T-cell (primary cell): ENCODE measurements at regions not wholly inside any gene's neighbourhood (a gene's known extent, or its start where the extent isn't known, plus 50 kb on each side); places are given as distances from the start of the nearest gene placed in this dataset.
"Not testable (repeated sequence)": the region's sequence is repeated elsewhere in the genome, so short reads cannot be mapped to it uniquely, and the experiment has no call there.

ENCODE experiments used
- ATAC-seq, 4 experiments: fragments of 200-7000 bp in 3 of 4; fragments of 150-1000 bp in 1 of 4; cut with Tn5 transposase; replicated peaks in 1 of 4; 1 replicate in 3 of 4; 2 replicates in 1 of 4; pipeline ENCODE4 v1.10.0; 2021; ENCODE audit warnings: moderate library complexity in 3 of 4, mild to moderate bottlenecking in 2 of 4, moderate number of reproducible peaks in 1 of 4
- CTCF ChIA-PET, 2 donors: fragments of 300-600 bp; sonication (Branson Sonifier 250); formaldehyde crosslinking; loops; one replicate each; lab custom pipeline; 2022; ENCODE audit warnings: antibody characterized with exemption in 2 of 2; lab: Charles Lee
- POLR2A ChIA-PET, 2 donors: fragments of 300-600 bp; sonication (Branson Sonifier 250); formaldehyde crosslinking; loops; one replicate each; lab custom pipeline; 2022; ENCODE audit warnings: antibody characterized with exemption in 2 of 2; lab: Charles Lee
- DNase-seq, 35 experiments: peaks; one replicate each; pipeline versions ENCODE4 v3.0.0 to v3.0.0-alpha.2; 2013 to 2023
- H3K27ac ChIP-seq: one replicate; pipeline ENCODE4 v1.5.1; 2013; ENCODE audit warnings: low read length
- H3K27me3 ChIP-seq, 2 experiments: replicated peaks in 1 of 2; 1 replicate in 1 of 2; 2 replicates in 1 of 2; pipeline versions ENCODE4 v1.6.1 to v1.7.0; 2013; ENCODE audit warnings: low read length in 1 of 2, mixed read lengths in 1 of 2; ENCODE audit not compliant: control insufficient read depth in 2 of 2, insufficient read depth in 2 of 2; ENCODE audit errors: extremely low read depth in 1 of 2
- H3K36me3 ChIP-seq, 2 donors: 1 replicate in 1 of 2; 2 replicates in 1 of 2; pipeline versions ENCODE4 v1.6.1 to v1.7.0; 2013; ENCODE audit warnings: low read length in 1 of 2; ENCODE audit not compliant: control insufficient read depth in 2 of 2, insufficient read depth in 1 of 2; ENCODE audit errors: extremely low read depth in 1 of 2
- H3K4me1 ChIP-seq, 2 experiments: 1 replicate in 1 of 2; 2 replicates in 1 of 2; pipeline versions ENCODE4 v1.6.1 to v1.7.0; 2013; ENCODE audit warnings: low read length in 2 of 2, mixed read lengths in 1 of 2; ENCODE audit not compliant: insufficient read depth in 2 of 2, control insufficient read depth in 1 of 2; ENCODE audit errors: extremely low read depth in 1 of 2
- H3K4me3 ChIP-seq, 2 donors: 1 replicate in 1 of 2; 2 replicates in 1 of 2; pipeline versions ENCODE4 v1.5.1 to v1.7.0; 2013; ENCODE audit warnings: mild to moderate bottlenecking in 2 of 2, low read length in 1 of 2, moderate library complexity in 1 of 2; ENCODE audit not compliant: control insufficient read depth in 1 of 2; ENCODE audit errors: extremely low read depth in 1 of 2
- H3K9me3 ChIP-seq: 2 replicates; pipeline ENCODE4 v1.7.0; 2013
- H3K27ac Mint-ChIP-seq, 2 donors: one replicate each; pipeline ENCODE4 v1.8.0; 2020 to 2021; ENCODE audit warnings: mild to moderate bottlenecking in 2 of 2, mixed read lengths in 2 of 2
- H3K27me3 Mint-ChIP-seq, 2 donors: one replicate each; pipeline ENCODE4 v1.8.0; 2021 to 2022; ENCODE audit warnings: mixed read lengths in 2 of 2
- H3K36me3 Mint-ChIP-seq: one replicate; pipeline ENCODE4 v1.8.0; 2021; ENCODE audit warnings: mixed read lengths
- H3K4me1 Mint-ChIP-seq, 3 donors: one replicate each; pipeline ENCODE4 v1.8.0; 2020 to 2022; ENCODE audit warnings: mixed read lengths in 3 of 3, mild to moderate bottlenecking in 1 of 3
- H3K4me3 Mint-ChIP-seq, 3 donors: one replicate each; pipeline ENCODE4 v1.8.0; 2020 to 2022; ENCODE audit warnings: mild to moderate bottlenecking in 3 of 3, mixed read lengths in 3 of 3, moderate library complexity in 3 of 3
- H3K9me3 Mint-ChIP-seq, 3 donors: one replicate each; pipeline ENCODE4 v1.8.0; 2020 to 2022; ENCODE audit warnings: mixed read lengths in 3 of 3
- WGBS: methylation state at CpG from one replicate; pipeline ENCODE4 v1.1.5; 2013; ENCODE audit warnings: missing lambda C conversion rate; ENCODE audit not compliant: insufficient coverage; 5-methylcytosine and 5-hydroxymethylcytosine counted together

DNA sequence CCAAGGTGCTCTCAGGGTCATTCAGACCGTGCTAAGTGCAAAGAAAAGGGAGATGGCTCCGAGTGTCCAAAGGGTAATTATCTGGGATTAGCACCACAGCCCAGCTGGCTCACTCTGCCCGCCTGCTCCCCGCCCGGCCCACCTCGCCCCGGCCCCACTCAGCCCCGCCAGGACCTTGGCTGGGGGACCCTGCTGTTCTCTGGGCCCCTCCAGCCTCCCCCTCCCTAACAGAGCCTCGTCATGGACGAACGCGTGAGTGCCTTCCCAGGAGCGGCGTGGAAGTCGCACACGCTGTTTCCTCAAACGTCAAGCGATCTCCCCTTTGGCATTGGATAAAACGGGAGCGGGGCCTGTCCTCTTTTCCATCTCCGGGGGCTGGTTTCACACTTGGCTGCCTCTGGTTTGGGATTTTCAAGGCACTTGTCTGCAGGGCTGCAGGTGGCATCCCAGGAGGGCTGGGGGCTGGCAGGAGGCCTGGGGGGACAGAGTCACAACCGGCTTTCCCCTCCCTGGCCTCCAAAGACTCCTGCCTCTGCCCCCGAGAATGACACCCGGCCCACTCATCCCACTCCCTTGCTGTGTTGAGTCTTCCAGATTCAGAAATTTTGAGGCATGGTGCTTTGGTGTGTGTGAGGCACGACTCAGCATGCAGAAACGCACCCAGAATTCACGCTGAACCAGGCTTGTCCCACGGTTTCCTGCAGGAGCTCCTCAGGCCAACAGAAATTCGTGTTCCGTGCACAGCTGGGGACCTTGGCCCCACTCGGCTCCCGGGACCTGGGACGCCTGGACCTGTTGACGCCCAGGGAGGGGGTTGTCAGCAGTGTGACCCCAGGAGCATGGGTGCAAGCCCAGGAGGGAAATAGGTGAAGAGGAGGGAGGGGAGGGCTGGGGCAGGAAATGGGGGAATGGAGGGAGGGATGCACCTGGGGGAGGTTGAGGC is 110.0 kb downstream of the PDGFA start:
- ChIA-PET POLR2A (no interaction called here), CTCF (no interaction called here)
- H3K4me1 Mint-ChIP-seq: peaks cover 0 to 2% (median 0%) of the 10 kb centered on the region in 3 donors
- ATAC-seq: no peak
- peaks cover 0 to 24% of the 10 kb centered on the region in 2 experiments for H3K27me3 ChIP-seq
- no peaks in the 10 kb centered on the region for H3K9me3 Mint-ChIP-seq
- H3K4me1 ChIP-seq: no peaks in the 10 kb centered on the region
- no peak for DNase-seq
- H3K27ac ChIP-seq: no peak overlapping the region
- peaks cover 0 to 6% of the 10 kb centered on the region in 2 donors for H3K27me3 Mint-ChIP-seq
- H3K9me3 ChIP-seq: no peaks in the 10 kb centered on the region
- H3K36me3 ChIP-seq: no peaks in the 10 kb centered on the region
- 79% methylated on average over 27 of the region's 34 CpGs for WGBS
- H3K4me3 ChIP-seq: no peak overlapping the region
- no peak overlapping the region for H3K4me3 Mint-ChIP-seq
- H3K36me3 Mint-ChIP-seq: no peaks in the 10 kb centered on the region
- H3K27ac Mint-ChIP-seq: no peak overlapping the region

DNA sequence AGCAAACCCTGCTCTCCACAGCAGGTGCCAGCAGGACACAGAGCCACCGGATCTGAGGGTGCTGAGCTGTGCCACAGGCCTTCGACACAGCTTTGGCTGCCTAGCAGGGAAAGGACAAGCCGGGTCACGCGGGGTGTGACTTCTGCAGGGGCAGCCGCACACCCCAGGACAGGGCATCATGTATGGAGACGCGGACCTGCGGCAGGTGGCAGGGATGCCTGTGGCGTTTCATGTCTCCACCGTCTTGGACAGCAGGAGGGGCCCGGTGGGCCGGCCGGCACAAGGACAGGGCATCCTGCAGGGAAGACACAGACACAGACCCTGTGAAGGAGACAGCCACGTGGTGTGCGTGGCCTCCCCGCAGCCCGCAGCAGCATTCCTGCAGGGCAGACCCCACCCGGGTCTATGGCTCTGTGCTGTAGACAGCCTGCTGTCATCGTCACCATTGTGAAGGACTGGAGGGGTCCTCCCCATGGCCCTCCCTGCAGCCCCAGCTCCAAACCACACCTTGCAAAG is 109.2 kb downstream of the PDGFA start:
- H3K9me3 ChIP-seq: no peaks in the 10 kb centered on the region
- ATAC-seq (no peak), DNase-seq (no peak)
- Mint-ChIP-seq H3K9me3 (no peaks in the 10 kb centered on the region), H3K4me3 (no peak overlapping the region), H3K27me3 (peaks cover 0 to 6% of the 10 kb centered on the region in 2 donors), H3K36me3 (no peaks in the 10 kb centered on the region), H3K4me1 (peaks cover 0 to 4% (median 0%) of the 10 kb centered on the region in 3 donors), H3K27ac (no peak overlapping the region)
- H3K4me1 ChIP-seq: no peaks in the 10 kb centered on the region
- no peaks in the 10 kb centered on the region for H3K36me3 ChIP-seq
- no peak overlapping the region for H3K27ac ChIP-seq
- no peak overlapping the region for H3K4me3 ChIP-seq
- ChIA-PET CTCF (no interaction called here), POLR2A (no interaction called here)
- H3K27me3 ChIP-seq: peaks cover 0 to 20% of the 10 kb centered on the region in 2 experiments
- WGBS: 90% methylated on average over 20 of the region's 20 CpGs

- ATAC-seq, CTCF ChIA-PET, H3K27ac Mint-ChIP-seq, H3K36me3 ChIP-seq, H3K4me3 ChIP-seq, POLR2A ChIA-PET, H3K27ac ChIP-seq, DNase-seq, H3K9me3 ChIP-seq, H3K4me1 Mint-ChIP-seq, H3K9me3 Mint-ChIP-seq, H3K4me1 ChIP-seq, H3K27me3 Mint-ChIP-seq, H3K4me3 Mint-ChIP-seq, H3K36me3 Mint-ChIP-seq: not testable (repeated sequence)
- WGBS: 95% methylated on average over 22 of the region's 24 CpGs
- peaks cover 0 to 15% of the 10 kb centered on the region in 2 experiments for H3K27me3 ChIP-seq
Observed at GRCh38 chr7:411116-411515, 108.5 kb downstream of the PDGFA start.

GRCh38 chr7:411677-412312 is 107.9 kb downstream of the PDGFA start:
- Histone ChIP-seq H3K4me3 (no peak overlapping the region), H3K27me3 (peaks cover 0 to 14% of the 10 kb centered on the region in 2 experiments), H3K27ac (no peak overlapping the region), H3K36me3 (no peaks in the 10 kb centered on the region), H3K4me1 (no peaks in the 10 kb centered on the region), H3K9me3 (no peaks in the 10 kb centered on the region)
- Mint-ChIP-seq H3K4me3 (no peak overlapping the region), H3K36me3 (no peaks in the 10 kb centered on the region), H3K4me1 (peaks cover 0 to 4% (median 0%) of the 10 kb centered on the region in 3 donors), H3K9me3 (no peaks in the 10 kb centered on the region), H3K27me3 (peaks cover 0 to 2% of the 10 kb centered on the region in 2 donors), H3K27ac (no peak overlapping the region)
- ATAC-seq (no peak), DNase-seq (no peak)
- ChIA-PET CTCF (interaction anchor here in 1 of 2 donors (0.7 kb wide), 1 partner anchor 13 kb away, joined by 4 read pairs; no protein-coding TSS in a partner anchor), POLR2A (no interaction called here)
- WGBS: 64% methylated on average over 28 of the region's 29 CpGs

DNA sequence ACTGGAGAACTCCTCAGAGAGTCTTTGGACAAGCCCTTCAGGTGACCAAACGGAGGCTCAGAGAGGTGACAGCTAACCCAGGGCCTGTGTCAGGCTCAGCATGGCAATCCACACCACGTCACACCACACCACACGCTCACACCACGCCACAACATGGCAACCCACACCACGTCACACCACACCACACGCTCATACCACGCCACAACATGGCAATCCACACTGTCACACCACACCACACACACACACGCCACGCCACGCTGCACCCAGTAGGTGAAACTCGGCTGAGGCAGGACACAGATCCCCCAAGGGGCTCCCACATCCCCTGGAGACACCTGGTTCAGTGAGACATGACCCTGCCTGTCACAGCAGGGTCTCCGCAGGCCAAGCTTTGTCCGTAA is 107.3 kb downstream of the PDGFA start:
- ATAC-seq (no peak), DNase-seq (no peak)
- no peak overlapping the region for H3K27ac ChIP-seq
- Mint-ChIP-seq H3K27ac (no peak overlapping the region), H3K36me3 (no peaks in the 10 kb centered on the region), H3K27me3 (peaks cover 0 to 2% of the 10 kb centered on the region in 2 donors), H3K4me3 (no peak overlapping the region), H3K9me3 (no peaks in the 10 kb centered on the region), H3K4me1 (peaks cover 0 to 4% (median 0%) of the 10 kb centered on the region in 3 donors)
- H3K4me3 ChIP-seq: no peak overlapping the region
- ChIA-PET CTCF (interaction anchor here in 1 of 2 donors (0.7 kb wide), 1 partner anchor 14 kb away, joined by 4 read pairs; no protein-coding TSS in a partner anchor), POLR2A (no interaction called here)
- WGBS: 92% methylated on average over 13 of the region's 13 CpGs
- peaks cover 0 to 14% of the 10 kb centered on the region in 2 experiments for H3K27me3 ChIP-seq
- no peaks in the 10 kb centered on the region for H3K9me3 ChIP-seq
- no peaks in the 10 kb centered on the region for H3K36me3 ChIP-seq
- H3K4me1 ChIP-seq: no peaks in the 10 kb centered on the region

DNA sequence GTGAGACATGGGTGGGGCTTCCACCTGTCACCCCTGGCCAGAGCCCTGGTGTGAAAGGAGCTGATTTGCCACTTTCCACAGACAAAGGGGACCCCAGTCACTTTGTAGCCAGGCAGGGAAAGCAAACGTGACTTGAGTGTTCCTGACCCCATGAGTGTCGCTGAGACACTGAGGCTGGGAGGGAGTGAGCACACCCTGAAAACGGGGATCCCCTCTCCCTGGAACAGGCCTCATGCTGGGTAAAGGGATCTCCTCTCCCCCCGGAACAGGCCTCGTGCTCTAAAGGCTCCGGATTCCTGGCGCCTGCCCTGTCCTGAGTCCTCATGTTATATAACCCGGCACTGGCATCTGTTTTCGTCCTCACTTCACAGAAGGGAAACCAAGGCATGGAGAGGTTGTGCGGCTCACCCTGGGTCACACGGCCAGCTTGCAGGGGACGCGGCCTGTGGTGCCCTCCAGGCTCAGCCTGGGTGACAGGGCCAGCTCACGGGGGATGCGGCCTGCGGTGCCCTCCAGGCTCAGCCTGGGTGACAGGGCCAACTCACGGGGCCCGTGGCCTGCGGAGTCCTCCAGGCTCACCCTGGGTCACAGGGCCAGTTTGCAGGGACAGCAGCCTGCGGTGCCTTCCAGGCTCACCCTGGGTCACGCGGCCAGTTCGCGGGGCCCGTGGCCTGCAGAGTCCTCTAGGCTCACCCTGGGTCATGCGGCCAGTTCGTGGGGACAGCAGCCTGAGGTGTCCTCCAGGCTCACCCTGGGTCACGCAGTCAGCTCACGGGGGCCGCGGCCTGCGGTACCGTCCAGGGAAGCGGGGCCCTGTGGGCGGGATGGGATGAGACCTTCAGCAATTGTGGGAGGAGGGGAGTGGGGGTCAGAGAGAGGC is 104.7 kb downstream of the PDGFA start:
- no peak overlapping the region for H3K4me3 ChIP-seq
- DNase-seq (no peak), ATAC-seq (no peak)
- WGBS: 91% methylated on average over 34 of the region's 35 CpGs
- Mint-ChIP-seq H3K27me3 (peaks cover 0 to 2% of the 10 kb centered on the region in 2 donors), H3K4me1 (peaks cover 0 to 4% (median 0%) of the 10 kb centered on the region in 3 donors), H3K27ac (no peak overlapping the region), H3K36me3 (peaks cover 3% of the 10 kb centered on the region), H3K9me3 (peaks cover 3 to 8% (median 5%) of the 10 kb centered on the region in 3 donors), H3K4me3 (no peak overlapping the region)
- no peak overlapping the region for H3K27ac ChIP-seq
- peaks cover 0 to 5% of the 10 kb centered on the region in 2 experiments for H3K27me3 ChIP-seq
- ChIA-PET POLR2A (no interaction called here), CTCF (no interaction called here)
- no peaks in the 10 kb centered on the region for H3K9me3 ChIP-seq
- no peaks in the 10 kb centered on the region for H3K4me1 ChIP-seq
- no peaks in the 10 kb centered on the region for H3K36me3 ChIP-seq
